Sigmoid colon (tissue), 6 donors: ENCODE measurements at regions not wholly inside any gene's neighbourhood (a gene's known extent, or its start where the extent isn't known, plus 50 kb on each side); places are given as distances from the start of the nearest gene placed in this dataset.

ENCODE experiments used
- DNase-seq: peaks from one replicate; pipeline ENCODE4 v3.0.0-alpha.2; 2019
- H3K27ac ChIP-seq, 4 donors: fragments of 200-600 bp; sonication (generic); one replicate each; pipeline ENCODE4 v1.5.1; 2016 to 2019; ENCODE audit warnings: mild to moderate bottlenecking in 1 of 4
- H3K27me3 ChIP-seq, 3 donors: fragments of 200-600 bp; sonication (generic); one replicate each; pipeline ENCODE4 v1.5.1; 2019; ENCODE audit warnings: mild to moderate bottlenecking in 1 of 3
- H3K36me3 ChIP-seq, 4 donors: fragments of 200-600 bp; sonication (generic); one replicate each; pipeline ENCODE4 v1.5.1; 2016 to 2019
- H3K4me1 ChIP-seq, 4 donors: fragments of 200-600 bp; sonication (generic); one replicate each; pipeline ENCODE4 v1.5.1; 2017 to 2019
- H3K4me3 ChIP-seq, 4 donors: fragments of 200-600 bp; sonication (generic); one replicate each; pipeline ENCODE4 v1.5.1; 2017 to 2019; ENCODE audit warnings: mild to moderate bottlenecking in 2 of 4, moderate library complexity in 1 of 4
- H3K9me3 ChIP-seq, 4 donors: fragments of 200-600 bp in 3 of 4; sonication (generic) in 3 of 4; one replicate each; pipeline versions ENCODE4 v1.5.1 to v1.6.1; 2013 to 2019
- CTCF ChIP-seq, 4 experiments: fragments of 450-650 bp in 3 of 4; fragments of 200-600 bp in 1 of 4; IDR thresholded peaks; one replicate each; pipeline ENCODE4 v1.5.1; 2016 to 2019; ENCODE audit warnings: antibody characterized with exemption in 4 of 4, mild to moderate bottlenecking in 3 of 4, moderate library complexity in 2 of 4
- EP300 ChIP-seq, 4 donors: sonication (generic); formaldehyde crosslinking; IDR thresholded peaks; one replicate each; pipeline ENCODE4 v1.6.1; 2017; ENCODE audit warnings: antibody characterized with exemption in 4 of 4
- POLR2A ChIP-seq, 2 donors: fragments of 450-650 bp; IDR thresholded peaks; one replicate each; pipeline ENCODE4 v1.6.1; 2016; ENCODE audit warnings: antibody characterized with exemption in 2 of 2, mild to moderate bottlenecking in 2 of 2, moderate library complexity in 2 of 2
- POLR2AphosphoS5 ChIP-seq, 4 donors: sonication (generic); formaldehyde crosslinking; IDR thresholded peaks; one replicate each; pipeline ENCODE4 v1.6.1; 2017; ENCODE audit warnings: antibody characterized with exemption in 4 of 4
- WGBS, 2 donors: extraction: QIAGEN DNeasy Blood & Tissue Kit; methylation state at CpG; one replicate each; pipeline ENCODE4 v1.1.7; 2013; 5-methylcytosine and 5-hydroxymethylcytosine counted together
- intact Hi-C: fragments of 100-400 bp; cut with DNase I; formaldehyde crosslinking; loops from one replicate; pipeline ENCODE4 v1.15.1; 2023
- donor health status: healthy with polysubstance abuse.
- donor health status: healthy.

GRCh38 chr14:76575108-76575507, 186.2 kb upstream of the VASH1 start:
- no peak for TF ChIP-seq POLR2A (IDR thresholded peaks at IDR 0.05)
- TF ChIP-seq POLR2AphosphoS5 (IDR thresholded peaks at IDR 0.05), result no peak
- no peak for TF ChIP-seq EP300 (IDR thresholded peaks at IDR 0.05)
- TF ChIP-seq CTCF (IDR thresholded peaks at IDR 0.05), result no peak
- Histone ChIP-seq H3K36me3 (no peaks in the 10 kb centered on the region), H3K4me1 (peaks cover 0 to 9% (median 7%) of the 10 kb centered on the region in 4 donors), H3K9me3 (no peaks in the 10 kb centered on the region), H3K4me3 (no peak overlapping the region), H3K27me3 (no peaks in the 10 kb centered on the region), H3K27ac (no peak overlapping the region)
- DNase-seq, result no peak
- 67 to 77% methylated on average over 9 of the region's 9 CpGs for WGBS, 2 donors
- intact Hi-C loops, result no loop called here

GRCh38 chr14:76576047-76576741, 185.1 kb upstream of the VASH1 start:
- intact Hi-C loops, result no loop called here
- whole genome bisulfite sequencing, 2 donors, result 61 to 66% methylated on average over 8 of the region's 8 CpGs

GRCh38 chr14:76577090-76577489, 184.2 kb upstream of the VASH1 start:
- TF ChIP-seq EP300 (IDR thresholded peaks at IDR 0.05), result no peak
- TF ChIP-seq POLR2A (IDR thresholded peaks at IDR 0.05), result no peak
- TF ChIP-seq CTCF (IDR thresholded peaks at IDR 0.05), result no peak
- TF ChIP-seq POLR2AphosphoS5 (IDR thresholded peaks at IDR 0.05), result no peak
- no peak for DNase-seq
- WGBS, 2 donors, result 95% methylated on average over 2 of the region's 2 CpGs
- H3K36me3 ChIP-seq, result no peaks in the 10 kb centered on the region
- H3K27me3 ChIP-seq, result no peaks in the 10 kb centered on the region
- no peak overlapping the region for H3K4me3 ChIP-seq
- H3K9me3 ChIP-seq, result no peaks in the 10 kb centered on the region
- H3K27ac ChIP-seq, result no peak overlapping the region
- intact Hi-C loops, result no loop called here
- H3K4me1 ChIP-seq, result peaks cover 0 to 15% (median 14%) of the 10 kb centered on the region in 4 donors

More at GRCh38 chr14:76576047-76576741, 185.1 kb upstream of the VASH1 start:
- no peaks in the 10 kb centered on the region for H3K36me3 ChIP-seq
- no peak overlapping the region for H3K4me3 ChIP-seq
- peaks cover 0 to 15% (median 14%) of the 10 kb centered on the region in 4 donors for H3K4me1 ChIP-seq
- H3K27me3 ChIP-seq, result no peaks in the 10 kb centered on the region
- no peak for TF ChIP-seq EP300 (IDR thresholded peaks at IDR 0.05)
- TF ChIP-seq POLR2AphosphoS5 (IDR thresholded peaks at IDR 0.05), result no peak
- TF ChIP-seq CTCF (IDR thresholded peaks at IDR 0.05), result no peak
- no peak for TF ChIP-seq POLR2A (IDR thresholded peaks at IDR 0.05)
- H3K27ac ChIP-seq, result no peak overlapping the region
- H3K9me3 ChIP-seq, result no peaks in the 10 kb centered on the region
- DNase-seq, result no peak

- TF ChIP-seq EP300 (IDR thresholded peaks at IDR 0.05), result no peak
- TF ChIP-seq POLR2A (IDR thresholded peaks at IDR 0.05), result no peak
- Histone ChIP-seq H3K4me3 (no peak overlapping the region), H3K36me3 (no peaks in the 10 kb centered on the region), H3K27me3 (no peaks in the 10 kb centered on the region), H3K9me3 (no peaks in the 10 kb centered on the region), H3K4me1 (peaks cover 0 to 15% (median 14%) of the 10 kb centered on the region in 4 donors), H3K27ac (no peak overlapping the region)
- 90 to 92% methylated on average over 3 of the region's 3 CpGs for WGBS, 2 donors
- DNase-seq, result no peak
- intact Hi-C loops, result no loop called here
Observed at GRCh38 chr14:76577837-76578236, 183.4 kb upstream of the VASH1 start.

- TF ChIP-seq POLR2A (IDR thresholded peaks at IDR 0.05), result no peak
- TF ChIP-seq POLR2AphosphoS5 (IDR thresholded peaks at IDR 0.05), result no peak
- TF ChIP-seq CTCF (IDR thresholded peaks at IDR 0.05), result no peak
- TF ChIP-seq EP300 (IDR thresholded peaks at IDR 0.05), result no peak
- Histone ChIP-seq H3K4me1 (peaks cover 0 to 31% (median 28%) of the 10 kb centered on the region in 4 donors), H3K27ac (no peak overlapping the region), H3K9me3 (no peaks in the 10 kb centered on the region), H3K4me3 (no peak overlapping the region), H3K36me3 (no peaks in the 10 kb centered on the region), H3K27me3 (no peaks in the 10 kb centered on the region)
- no peak for DNase-seq
- intact Hi-C loops, result no loop called here
- WGBS, 2 donors, result 58 to 75% methylated on average over 2 of the region's 2 CpGs
Observed at GRCh38 chr14:76580399-76580798, 180.9 kb upstream of the VASH1 start.
